ENCODE measurements at regions not wholly inside any gene's neighbourhood (a gene's known extent, or its start where the extent isn't known, plus 50 kb on each side); places are given as distances from the start of the nearest gene placed in this dataset.

DNA sequence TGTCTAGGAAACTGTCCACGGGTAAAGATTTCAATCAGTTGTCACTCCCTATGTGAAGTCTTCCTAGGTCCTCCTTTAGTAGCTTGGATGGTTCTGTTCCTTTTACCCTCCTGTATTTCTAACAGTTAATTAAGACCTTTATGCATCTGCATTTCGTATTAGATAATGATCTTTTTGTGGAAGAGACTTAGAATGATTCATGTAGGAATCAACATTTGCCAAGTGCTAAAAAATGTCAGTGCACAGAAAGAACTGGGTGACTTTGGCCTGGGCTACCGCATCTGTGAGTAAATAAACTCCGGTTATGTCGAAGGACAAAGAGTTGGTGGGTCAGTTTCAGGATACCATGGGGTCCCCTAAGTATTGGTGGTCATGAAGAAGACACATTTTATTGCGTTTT, 918.0 kb downstream of the TFAP2A start:
- H3K27me3 Mint-ChIP-seq (ENCODE audit: low read depth in 3 of 3), result peaks cover 0 to 2% (median 1%) of the 10 kb centered on the region in 3 donors
- TF ChIP-seq, protein P1, sequence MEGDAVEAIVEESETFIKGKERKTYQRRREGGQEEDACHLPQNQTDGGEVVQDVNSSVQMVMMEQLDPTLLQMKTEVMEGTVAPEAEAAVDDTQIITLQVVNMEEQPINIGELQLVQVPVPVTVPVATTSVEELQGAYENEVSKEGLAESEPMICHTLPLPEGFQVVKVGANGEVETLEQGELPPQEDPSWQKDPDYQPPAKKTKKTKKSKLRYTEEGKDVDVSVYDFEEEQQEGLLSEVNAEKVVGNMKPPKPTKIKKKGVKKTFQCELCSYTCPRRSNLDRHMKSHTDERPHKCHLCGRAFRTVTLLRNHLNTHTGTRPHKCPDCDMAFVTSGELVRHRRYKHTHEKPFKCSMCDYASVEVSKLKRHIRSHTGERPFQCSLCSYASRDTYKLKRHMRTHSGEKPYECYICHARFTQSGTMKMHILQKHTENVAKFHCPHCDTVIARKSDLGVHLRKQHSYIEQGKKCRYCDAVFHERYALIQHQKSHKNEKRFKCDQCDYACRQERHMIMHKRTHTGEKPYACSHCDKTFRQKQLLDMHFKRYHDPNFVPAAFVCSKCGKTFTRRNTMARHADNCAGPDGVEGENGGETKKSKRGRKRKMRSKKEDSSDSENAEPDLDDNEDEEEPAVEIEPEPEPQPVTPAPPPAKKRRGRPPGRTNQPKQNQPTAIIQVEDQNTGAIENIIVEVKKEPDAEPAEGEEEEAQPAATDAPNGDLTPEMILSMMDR (IDR thresholded peaks at IDR 0.05), result no peak
- Histone ChIP-seq H3K9ac (ENCODE audit: insufficient read depth, low read length, poor library complexity, severe bottlenecking) (no peak overlapping the region), H3K4me1 (ENCODE audit: control insufficient read depth in 1 of 2, insufficient read depth in 2 of 2, low read length in 2 of 2) (no peaks in the 10 kb centered on the region), H3K36me3 (replicated peaks in 1 of 2; ENCODE audit: control insufficient read depth in 1 of 2, insufficient read depth in 2 of 2, low read length in 2 of 2) (no peaks in the 10 kb centered on the region), H3K79me2 (ENCODE audit: insufficient read depth, low read length) (no peaks in the 10 kb centered on the region), H4K20me1 (ENCODE audit: insufficient read depth, low read length) (no peaks in the 10 kb centered on the region), H3K4me3 (replicated peaks in 1 of 3; ENCODE audit: low read depth in 2 of 3, low read length in 3 of 3) (no peak overlapping the region), H3K27me3 (ENCODE audit: control insufficient read depth in 2 of 2, insufficient read depth in 2 of 2, low read length in 2 of 2) (no peaks in the 10 kb centered on the region), H3K27ac (ENCODE audit: low read depth in 1 of 2, low read length in 2 of 2) (no peak overlapping the region), H3K4me2 (replicated peaks; ENCODE audit: extremely low read depth, low read length, poor library complexity, severe bottlenecking) (no peak overlapping the region), H3K9me3 (replicated peaks in 1 of 2; ENCODE audit: control insufficient read depth in 1 of 2, insufficient read depth in 1 of 2, low read length in 2 of 2) (peaks cover 9 to 13% of the 10 kb centered on the region in 2 donors), H2AFZ (ENCODE audit: insufficient read depth, low read depth, low read length, poor library complexity, severe bottlenecking) (no peak overlapping the region)
- no peaks in the 10 kb centered on the region for H3K4me1 Mint-ChIP-seq
- no peak overlapping the region for H3K4me3 Mint-ChIP-seq
- intact Hi-C loops (cut with micrococcal nuclease), result no loop called here
- no peak overlapping the region for H3K27ac Mint-ChIP-seq
- H3K36me3 Mint-ChIP-seq, result no peaks in the 10 kb centered on the region
- peaks cover 2 to 16% (median 10%) of the 10 kb centered on the region in 7 donors for H3K9me3 Mint-ChIP-seq
- WGBS (ENCODE audit: insufficient coverage), result 88% methylated on average over 4 of the region's 6 CpGs
- no peak for DNase-seq

DNA sequence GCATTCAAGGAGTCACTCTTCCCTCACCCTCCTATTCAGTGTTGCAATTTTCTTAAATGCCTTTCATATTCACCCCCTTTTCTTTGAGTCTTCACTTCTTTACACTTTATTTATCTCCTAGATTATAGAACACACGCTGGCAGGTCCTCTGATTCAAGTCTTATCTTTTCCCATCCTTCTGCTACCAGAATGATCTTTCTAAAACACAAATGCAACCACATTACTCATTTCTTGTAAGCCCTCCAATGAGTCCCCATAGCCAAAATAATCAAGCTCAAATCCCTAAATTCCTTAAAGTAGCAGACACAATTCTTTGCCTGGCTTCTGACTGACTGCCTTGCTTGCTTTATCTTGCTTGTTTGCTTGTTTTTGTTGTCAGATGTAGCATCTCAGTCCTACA, 920.0 kb downstream of the TFAP2A start:
- intact Hi-C loops (cut with micrococcal nuclease), result no loop called here
- DNase-seq, result no peak
- Mint-ChIP-seq H3K27me3 (ENCODE audit: low read depth in 3 of 3) (peaks cover 0 to 1% (median 0%) of the 10 kb centered on the region in 3 donors), H3K9me3 (peaks cover 2 to 12% (median 5%) of the 10 kb centered on the region in 7 donors), H3K36me3 (no peaks in the 10 kb centered on the region), H3K4me1 (no peaks in the 10 kb centered on the region), H3K4me3 (no peak overlapping the region), H3K27ac (no peak overlapping the region)
- Histone ChIP-seq H3K79me2 (ENCODE audit: insufficient read depth, low read length) (no peaks in the 10 kb centered on the region), H3K4me3 (replicated peaks in 1 of 3; ENCODE audit: low read depth in 2 of 3, low read length in 3 of 3) (no peak overlapping the region), H3K9ac (ENCODE audit: insufficient read depth, low read length, poor library complexity, severe bottlenecking) (no peak overlapping the region), H3K4me2 (replicated peaks; ENCODE audit: extremely low read depth, low read length, poor library complexity, severe bottlenecking) (no peak overlapping the region), H3K4me1 (ENCODE audit: control insufficient read depth in 1 of 2, insufficient read depth in 2 of 2, low read length in 2 of 2) (no peaks in the 10 kb centered on the region), H3K27ac (ENCODE audit: low read depth in 1 of 2, low read length in 2 of 2) (no peak overlapping the region), H3K36me3 (replicated peaks in 1 of 2; ENCODE audit: control insufficient read depth in 1 of 2, insufficient read depth in 2 of 2, low read length in 2 of 2) (no peaks in the 10 kb centered on the region), H4K20me1 (ENCODE audit: insufficient read depth, low read length) (no peaks in the 10 kb centered on the region), H2AFZ (ENCODE audit: insufficient read depth, low read depth, low read length, poor library complexity, severe bottlenecking) (no peak overlapping the region), H3K27me3 (ENCODE audit: control insufficient read depth in 2 of 2, insufficient read depth in 2 of 2, low read length in 2 of 2) (no peaks in the 10 kb centered on the region), H3K9me3 (replicated peaks in 1 of 2; ENCODE audit: control insufficient read depth in 1 of 2, insufficient read depth in 1 of 2, low read length in 2 of 2) (peaks cover 3 to 5% of the 10 kb centered on the region in 2 donors)
- 69% methylated on average over 1 of the region's 1 CpG for WGBS (ENCODE audit: insufficient coverage)
- TF ChIP-seq, protein P1 (IDR thresholded peaks at IDR 0.05), result no peak
